ENCODE measurements at regions not wholly inside any gene's neighbourhood (a gene's known extent, or its start where the extent isn't known, plus 50 kb on each side); places are given as distances from the start of the nearest gene placed in this dataset.

DNA sequence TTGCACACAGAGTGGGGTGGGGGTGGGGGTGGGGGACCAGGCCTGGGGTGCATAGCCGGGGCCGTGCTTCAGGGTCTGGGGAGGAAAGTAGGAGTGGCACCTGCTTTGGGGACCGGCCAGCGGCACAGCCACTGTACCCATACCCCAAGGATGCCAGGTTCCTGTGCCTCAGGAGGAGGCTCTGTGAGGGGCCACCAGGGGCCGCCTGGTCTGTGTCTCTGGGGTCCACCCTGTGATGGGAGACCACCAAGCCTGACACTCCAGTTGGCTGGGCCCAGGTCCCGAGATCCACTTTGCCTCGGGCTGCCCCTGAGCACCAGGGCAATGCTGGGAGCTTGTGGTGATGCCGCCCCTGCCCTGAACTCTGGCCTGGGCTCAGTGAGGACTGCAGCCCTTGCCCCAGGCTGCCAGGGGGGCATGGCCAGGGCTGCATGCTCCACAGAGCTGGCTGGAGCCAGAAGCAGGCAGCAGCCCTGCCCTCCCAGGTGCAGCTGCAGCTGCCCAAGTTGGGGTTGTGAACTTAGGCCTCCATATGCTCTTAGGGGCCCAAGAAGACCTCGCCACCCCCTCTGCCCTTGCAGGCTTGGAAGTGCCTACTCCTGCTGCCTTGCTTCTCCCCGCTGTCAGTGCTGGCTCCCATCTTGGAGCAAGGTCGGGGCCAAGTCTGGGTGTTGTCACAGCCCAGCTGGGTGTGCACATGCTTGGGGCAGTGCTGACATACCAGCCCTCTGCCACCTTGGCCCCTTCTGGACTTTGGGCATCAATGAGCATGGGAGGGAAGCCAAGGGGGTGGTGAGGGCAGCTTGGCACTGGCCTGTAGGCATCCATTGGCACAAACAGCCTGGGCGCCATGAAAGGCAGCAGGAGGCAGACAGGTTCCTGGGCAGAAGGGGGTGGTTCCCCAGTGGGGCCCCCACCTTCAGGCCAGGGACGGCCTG lies 123.3 kb upstream of the THY1 start:
- Histone ChIP-seq H3K4me3 (replicated peaks in 1 of 3; ENCODE audit: low read depth in 2 of 3, low read length in 3 of 3) (no peak overlapping the region), H3K27me3 (ENCODE audit: control insufficient read depth in 2 of 2, insufficient read depth in 2 of 2, low read length in 2 of 2) (no peaks in the 10 kb centered on the region), H3K79me2 (ENCODE audit: insufficient read depth, low read length) (no peaks in the 10 kb centered on the region), H3K36me3 (replicated peaks in 1 of 2; ENCODE audit: control insufficient read depth in 1 of 2, insufficient read depth in 2 of 2, low read length in 2 of 2) (no peaks in the 10 kb centered on the region), H4K20me1 (ENCODE audit: insufficient read depth, low read length) (no peaks in the 10 kb centered on the region), H3K4me1 (ENCODE audit: control insufficient read depth in 1 of 2, insufficient read depth in 2 of 2, low read length in 2 of 2) (peaks cover 12 to 14% of the 10 kb centered on the region in 2 donors), H3K27ac (ENCODE audit: low read depth in 1 of 2, low read length in 2 of 2) (no peak overlapping the region), H3K9me3 (replicated peaks in 1 of 2; ENCODE audit: control insufficient read depth in 1 of 2, insufficient read depth in 1 of 2, low read length in 2 of 2) (peaks cover 5 to 26% of the 10 kb centered on the region in 2 donors), H2AFZ (ENCODE audit: insufficient read depth, low read depth, low read length, poor library complexity, severe bottlenecking) (no peak overlapping the region), H3K9ac (ENCODE audit: insufficient read depth, low read length, poor library complexity, severe bottlenecking) (no peak overlapping the region), H3K4me2 (replicated peaks; ENCODE audit: extremely low read depth, low read length, poor library complexity, severe bottlenecking) (no peak overlapping the region)
- H3K4me1 Mint-ChIP-seq = peaks cover 18% of the 10 kb centered on the region
- no peak for TF ChIP-seq CTCF (IDR thresholded peaks at IDR 0.05)
- peaks cover 5 to 27% (median 16%) of the 10 kb centered on the region in 7 donors for H3K9me3 Mint-ChIP-seq
- DNase-seq = no peak
- H3K27ac Mint-ChIP-seq = no peak overlapping the region
- H3K27me3 Mint-ChIP-seq (ENCODE audit: low read depth in 3 of 3) = peaks cover 0 to 5% (median 0%) of the 10 kb centered on the region in 3 donors
- H3K4me3 Mint-ChIP-seq = no peak overlapping the region
- intact Hi-C loops (cut with micrococcal nuclease) = no loop called here
- peaks cover 0 to 3% of the 10 kb centered on the region in 2 donors for H3K36me3 Mint-ChIP-seq
- WGBS (ENCODE audit: insufficient coverage) = 96% methylated on average over 11 of the region's 13 CpGs

DNA sequence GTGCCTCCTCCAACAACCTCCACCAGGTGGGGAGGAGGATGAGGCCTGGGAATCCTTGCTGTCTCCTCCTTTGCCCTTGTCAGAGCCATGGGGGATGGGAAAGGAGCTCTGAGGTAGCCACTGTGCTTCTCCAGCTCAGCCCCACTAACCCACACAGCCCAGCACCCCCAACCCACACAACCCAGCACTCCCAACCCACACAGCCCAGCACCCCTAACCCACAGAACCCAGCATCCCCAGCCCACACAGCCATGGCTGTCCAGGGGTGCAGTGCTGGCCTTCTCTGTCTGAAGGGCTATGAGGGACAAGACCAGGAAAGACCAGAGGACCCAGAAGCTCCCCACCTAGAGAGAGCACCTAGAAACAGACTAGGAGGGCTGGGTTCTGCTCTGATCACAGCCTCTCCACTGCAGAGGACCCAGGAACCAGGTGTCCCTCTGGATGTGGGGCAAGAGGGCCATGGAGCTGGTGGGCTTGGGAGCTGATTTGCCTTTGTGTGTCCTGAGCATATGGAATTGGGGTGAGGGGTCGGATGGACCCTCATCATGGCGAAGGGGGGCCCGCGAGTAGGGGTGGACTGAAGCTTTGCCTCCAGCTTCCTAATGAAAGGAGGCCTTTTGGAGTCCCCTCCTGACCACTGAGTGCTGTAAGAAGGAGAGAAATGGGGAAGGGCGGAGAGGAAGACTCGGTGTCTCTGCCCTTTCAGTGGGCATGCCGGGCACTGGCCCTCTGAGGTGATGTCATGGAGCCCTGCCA lies 117.6 kb upstream of the THY1 start:
- peak overlapping the region; percentile 7 for H3K4me2 ChIP-seq (replicated peaks; ENCODE audit: extremely low read depth, low read length, poor library complexity, severe bottlenecking)
- H3K4me3 Mint-ChIP-seq = no peak overlapping the region

More for the DNA sequence above, 117.6 kb upstream of the THY1 start:
- peak overlapping the region in 1 of 2 donors; percentile 6 for H3K27ac ChIP-seq (ENCODE audit: low read depth in 1 of 2, low read length in 2 of 2)
- H3K4me1 Mint-ChIP-seq = peaks cover 61% of the 10 kb centered on the region
- H3K4me1 ChIP-seq (ENCODE audit: control insufficient read depth in 1 of 2, insufficient read depth in 2 of 2, low read length in 2 of 2) = peaks cover 50 to 63% of the 10 kb centered on the region in 2 donors
- H3K9ac ChIP-seq (ENCODE audit: insufficient read depth, low read length, poor library complexity, severe bottlenecking) = no peak overlapping the region
- intact Hi-C loops (cut with micrococcal nuclease) = no loop called here
- no peaks in the 10 kb centered on the region for H4K20me1 ChIP-seq (ENCODE audit: insufficient read depth, low read length)
- peak overlapping the region in 6 of 7 donors; percentile 22 to 95 (median 75) for H3K27ac Mint-ChIP-seq
- no peaks in the 10 kb centered on the region for H3K79me2 ChIP-seq (ENCODE audit: insufficient read depth, low read length)
- H3K27me3 ChIP-seq (ENCODE audit: control insufficient read depth in 2 of 2, insufficient read depth in 2 of 2, low read length in 2 of 2) = no peaks in the 10 kb centered on the region
- no peaks in the 10 kb centered on the region for H3K36me3 ChIP-seq (replicated peaks in 1 of 2; ENCODE audit: control insufficient read depth in 1 of 2, insufficient read depth in 2 of 2, low read length in 2 of 2)
- peak overlapping the region; percentile 19 for H2AFZ ChIP-seq (ENCODE audit: insufficient read depth, low read depth, low read length, poor library complexity, severe bottlenecking)
- peak; percentile 28 to 60 (median 45) for DNase-seq
- no peaks in the 10 kb centered on the region for H3K9me3 ChIP-seq (replicated peaks in 1 of 2; ENCODE audit: control insufficient read depth in 1 of 2, insufficient read depth in 1 of 2, low read length in 2 of 2)
- WGBS (ENCODE audit: insufficient coverage) = 61% methylated on average over 7 of the region's 7 CpGs
- peak overlapping the region in 1 of 3 experiments; percentile 11 for H3K4me3 ChIP-seq (replicated peaks in 1 of 3; ENCODE audit: low read depth in 2 of 3, low read length in 3 of 3)
- H3K9me3 Mint-ChIP-seq = peaks cover 0 to 8% (median 6%) of the 10 kb centered on the region in 7 donors
- H3K27me3 Mint-ChIP-seq (ENCODE audit: low read depth in 3 of 3) = peaks cover 0 to 3% (median 1%) of the 10 kb centered on the region in 3 donors
- H3K36me3 Mint-ChIP-seq = peaks cover 0 to 3% of the 10 kb centered on the region in 2 donors
- no peak for TF ChIP-seq CTCF (IDR thresholded peaks at IDR 0.05)
